Mesendoderm (in vitro differentiated cells): ENCODE measurements at regions not wholly inside any gene's neighbourhood (a gene's known extent, or its start where the extent isn't known, plus 50 kb on each side); places are given as distances from the start of the nearest gene placed in this dataset.
A peak's percentile ranks its signal among the peaks of the same experiment; 100 is the strongest.

Source experiments
- DNase-seq: peaks from one replicate; pipeline ENCODE4 v3.0.0; 2013
- H2AK5ac ChIP-seq: 2 replicates; pipeline ENCODE4 v1.6.1; 2013; ENCODE audit warnings: low read length, inconsistent platforms
- H2BK120ac ChIP-seq: 2 replicates; pipeline ENCODE4 v1.6.1; 2013; ENCODE audit warnings: low read depth, mild to moderate bottlenecking, low read length, moderate library complexity, mixed read lengths
- H2BK15ac ChIP-seq: replicated peaks from 2 replicates; pipeline ENCODE4 v1.6.1; 2013; ENCODE audit warnings: low read depth, mild to moderate bottlenecking, moderate library complexity
- H2BK5ac ChIP-seq: 2 replicates; pipeline ENCODE4 v1.6.1; 2013; ENCODE audit warnings: low read length, inconsistent platforms
- H3K18ac ChIP-seq: 2 replicates; pipeline ENCODE4 v1.6.1; 2013; ENCODE audit warnings: mild to moderate bottlenecking, low read length, mixed read lengths
- H3K23ac ChIP-seq: one replicate; pipeline ENCODE4 v1.6.1; 2013; ENCODE audit warnings: low read length
- H3K27ac ChIP-seq: 2 replicates; pipeline ENCODE4 v1.5.1; 2013; ENCODE audit warnings: low read depth, mild to moderate bottlenecking, inconsistent platforms, low read length, moderate library complexity
- H3K27me3 ChIP-seq: 2 replicates; pipeline ENCODE4 v1.6.1; 2013; ENCODE audit warnings: low read length, control low read depth, mild to moderate bottlenecking, inconsistent platforms; ENCODE audit not compliant: insufficient read depth, poor library complexity
- H3K36me3 ChIP-seq: 2 replicates; pipeline ENCODE4 v1.6.1; 2013; ENCODE audit warnings: low read length, inconsistent platforms; ENCODE audit not compliant: control insufficient read depth, insufficient read depth
- H3K4ac ChIP-seq: one replicate; pipeline ENCODE4 v1.6.1; 2013; ENCODE audit warnings: low read depth, mild to moderate bottlenecking, low read length, moderate library complexity
- H3K4me1 ChIP-seq: 2 replicates; pipeline ENCODE4 v1.6.1; 2013; ENCODE audit warnings: low read depth, low read length, inconsistent platforms; ENCODE audit not compliant: control insufficient read depth
- H3K4me2 ChIP-seq: 2 replicates; pipeline ENCODE4 v1.6.1; 2013; ENCODE audit warnings: low read length
- H3K4me3 ChIP-seq: 2 replicates; pipeline ENCODE4 v1.5.1; 2013; ENCODE audit warnings: mild to moderate bottlenecking, low read length
- H3K56ac ChIP-seq: one replicate; pipeline ENCODE4 v1.6.1; 2013; ENCODE audit warnings: low read length
- H3K79me1 ChIP-seq: 2 replicates; pipeline ENCODE4 v1.6.1; 2013; ENCODE audit warnings: low read length, inconsistent platforms
- H3K79me2 ChIP-seq: 2 replicates; pipeline ENCODE4 v1.6.1; 2013; ENCODE audit warnings: mild to moderate bottlenecking, low read length; ENCODE audit not compliant: control insufficient read depth, insufficient read depth
- H3K9ac ChIP-seq: 2 replicates; pipeline ENCODE4 v1.6.1; 2013; ENCODE audit warnings: low read length, inconsistent platforms
- H4K5ac ChIP-seq: one replicate; pipeline ENCODE4 v1.6.1; 2013; ENCODE audit warnings: low read length
- H4K8ac ChIP-seq: one replicate; pipeline ENCODE4 v1.6.1; 2013; ENCODE audit warnings: low read depth, mild to moderate bottlenecking, control low read depth, low read length, moderate library complexity
- WGBS: extraction: QIAGEN DNeasy Blood & Tissue Kit; methylation state at CpG from one replicate; pipeline ENCODE4 v1.1.7; 2013; ENCODE audit warnings: low lambda C conversion rate, missing lambda C conversion rate; ENCODE audit not compliant: insufficient coverage; ENCODE audit errors: extremely low coverage; 5-methylcytosine and 5-hydroxymethylcytosine counted together

DNA sequence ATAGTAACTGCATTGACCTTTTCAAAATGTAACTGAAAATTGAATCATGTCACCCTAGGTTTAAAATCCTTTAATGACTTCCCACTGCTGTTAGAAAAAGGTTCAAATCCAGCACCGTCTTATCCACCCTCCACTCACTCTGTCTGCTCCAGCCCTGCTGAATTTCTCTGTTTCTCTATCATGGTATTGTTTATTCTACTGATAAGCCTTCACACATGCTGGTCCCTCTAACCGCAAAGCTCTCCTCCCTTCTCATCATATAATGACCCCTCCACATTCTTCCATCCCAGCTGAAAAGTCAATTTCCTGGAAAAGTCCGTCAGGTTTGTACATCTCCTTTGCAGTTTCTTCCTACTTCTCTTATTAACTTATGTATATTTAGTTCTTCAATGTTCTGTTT lies 389.2 kb upstream of the F9 start:
- Histone ChIP-seq H2BK15ac (no peak overlapping the region), H3K4me3 (no peak overlapping the region), H3K56ac (no peak overlapping the region), H3K18ac (no peak overlapping the region), H3K4me2 (no peak overlapping the region), H3K79me1 (no peaks in the 10 kb centered on the region), H2BK120ac (no peak overlapping the region), H3K27ac (no peak overlapping the region), H2BK5ac (no peak overlapping the region), H4K5ac (no peak overlapping the region), H3K9ac (no peak overlapping the region), H2AK5ac (no peak overlapping the region), H3K36me3 (no peaks in the 10 kb centered on the region), H4K8ac (no peak overlapping the region), H3K79me2 (no peaks in the 10 kb centered on the region), H3K4ac (no peak overlapping the region), H3K27me3 (no peaks in the 10 kb centered on the region), H3K4me1 (peaks cover 2% of the 10 kb centered on the region), H3K23ac (no peak overlapping the region)
- WGBS: no CpG with 5 or more reads among the region's 3 CpGs
- DNase-seq: peak; percentile 59

DNA sequence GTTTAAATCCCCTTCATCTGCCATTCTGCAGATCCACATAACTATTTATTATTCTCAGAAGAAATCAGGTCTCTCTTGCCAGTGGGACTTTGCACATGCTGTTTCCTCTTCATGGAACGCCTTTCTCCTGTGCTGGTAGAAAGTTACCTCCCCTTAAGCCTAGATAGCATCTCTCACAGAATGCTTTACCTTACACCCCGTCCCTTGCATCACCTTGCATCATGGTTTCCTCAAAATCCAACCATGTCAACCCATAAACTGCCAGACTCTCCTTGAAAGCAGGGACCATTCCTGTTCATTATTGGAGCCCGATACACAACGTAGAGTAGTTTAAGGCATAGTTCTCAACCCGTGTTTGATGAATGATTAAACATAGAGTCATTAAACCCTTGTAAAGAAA lies 396.2 kb upstream of the F9 start:
- Histone ChIP-seq H2BK120ac (no peak overlapping the region), H3K23ac (no peak overlapping the region), H4K8ac (no peak overlapping the region), H2BK5ac (no peak overlapping the region), H3K79me1 (no peaks in the 10 kb centered on the region), H3K4me1 (no peaks in the 10 kb centered on the region), H3K4ac (no peak overlapping the region), H4K5ac (no peak overlapping the region), H3K9ac (no peak overlapping the region), H3K36me3 (no peaks in the 10 kb centered on the region), H3K18ac (no peak overlapping the region), H2BK15ac (no peak overlapping the region), H3K27me3 (no peaks in the 10 kb centered on the region), H3K4me3 (no peak overlapping the region), H3K79me2 (no peaks in the 10 kb centered on the region), H3K27ac (no peak overlapping the region), H3K4me2 (no peak overlapping the region), H3K56ac (no peak overlapping the region), H2AK5ac (no peak overlapping the region)
- WGBS: no CpG with 5 or more reads among the region's 5 CpGs
- no peak for DNase-seq

DNA sequence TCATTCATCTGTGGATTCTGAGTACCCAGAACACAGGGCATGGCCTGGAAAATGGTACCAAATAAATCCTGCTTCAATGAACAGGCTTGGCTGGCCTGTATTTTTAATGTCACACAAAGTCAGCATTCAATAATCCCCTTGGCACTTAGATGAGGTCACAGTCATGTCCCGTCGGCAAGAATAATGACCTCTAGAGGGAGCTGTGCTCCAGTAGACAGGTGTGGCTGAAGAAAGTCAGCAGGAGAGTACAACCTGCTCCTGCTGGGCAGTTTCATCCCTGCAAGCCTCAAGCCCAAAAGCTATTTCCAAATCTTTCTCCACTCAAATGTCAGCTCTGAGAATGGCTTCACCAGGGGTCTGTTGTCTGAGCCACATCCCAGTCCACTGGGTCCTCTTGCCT lies 404.0 kb upstream of the F9 start:
- Histone ChIP-seq H3K4me2 (no peak overlapping the region), H2AK5ac (no peak overlapping the region), H3K56ac (no peak overlapping the region), H2BK120ac (no peak overlapping the region), H2BK15ac (no peak overlapping the region), H4K5ac (no peak overlapping the region), H3K79me1 (no peaks in the 10 kb centered on the region), H3K79me2 (no peaks in the 10 kb centered on the region), H3K4ac (no peak overlapping the region), H3K18ac (no peak overlapping the region), H3K27ac (no peak overlapping the region), H3K23ac (no peak overlapping the region), H3K4me1 (no peaks in the 10 kb centered on the region), H2BK5ac (no peak overlapping the region), H3K4me3 (no peak overlapping the region), H3K36me3 (no peaks in the 10 kb centered on the region), H3K9ac (no peak overlapping the region), H4K8ac (no peak overlapping the region), H3K27me3 (no peaks in the 10 kb centered on the region)
- peak; percentile 86 for DNase-seq
- no CpG with 5 or more reads among the region's 2 CpGs for WGBS

DNA sequence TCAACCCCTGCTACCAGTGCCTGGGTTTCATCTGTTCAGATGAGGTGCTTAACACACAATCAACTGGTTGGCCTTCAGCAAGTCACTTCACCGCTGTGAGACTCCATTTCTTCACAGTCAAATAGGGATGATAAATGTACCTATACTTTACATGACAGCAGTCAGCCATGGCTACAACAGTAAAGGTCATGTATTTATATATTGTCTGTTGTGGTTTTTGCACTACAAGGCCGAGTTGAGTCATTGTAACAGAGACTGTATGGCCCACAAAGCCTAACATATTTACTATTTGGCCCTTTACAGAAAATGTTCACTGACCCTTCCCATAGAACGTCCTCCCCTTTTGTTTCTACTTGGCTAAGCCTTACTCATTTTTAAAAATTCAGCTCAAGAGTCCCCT lies 404.6 kb upstream of the F9 start:
- H3K9ac ChIP-seq: no peak overlapping the region
- H3K79me1 ChIP-seq: no peaks in the 10 kb centered on the region
- no peak overlapping the region for H4K5ac ChIP-seq
- no peaks in the 10 kb centered on the region for H3K27me3 ChIP-seq
- no peak overlapping the region for H4K8ac ChIP-seq
- H2BK5ac ChIP-seq: no peak overlapping the region
- no peak overlapping the region for H3K4ac ChIP-seq
- no peaks in the 10 kb centered on the region for H3K36me3 ChIP-seq
- H3K4me1 ChIP-seq: no peaks in the 10 kb centered on the region
- no peak overlapping the region for H2AK5ac ChIP-seq
- no peaks in the 10 kb centered on the region for H3K79me2 ChIP-seq
- WGBS: no CpG with 5 or more reads among the region's 3 CpGs
- H3K23ac ChIP-seq: no peak overlapping the region
- H3K56ac ChIP-seq: no peak overlapping the region
- H2BK120ac ChIP-seq: no peak overlapping the region
- DNase-seq: no peak
- H3K18ac ChIP-seq: no peak overlapping the region
- no peak overlapping the region for H3K4me2 ChIP-seq
- H3K4me3 ChIP-seq: no peak overlapping the region
- H3K27ac ChIP-seq: no peak overlapping the region
- H2BK15ac ChIP-seq: no peak overlapping the region

DNA sequence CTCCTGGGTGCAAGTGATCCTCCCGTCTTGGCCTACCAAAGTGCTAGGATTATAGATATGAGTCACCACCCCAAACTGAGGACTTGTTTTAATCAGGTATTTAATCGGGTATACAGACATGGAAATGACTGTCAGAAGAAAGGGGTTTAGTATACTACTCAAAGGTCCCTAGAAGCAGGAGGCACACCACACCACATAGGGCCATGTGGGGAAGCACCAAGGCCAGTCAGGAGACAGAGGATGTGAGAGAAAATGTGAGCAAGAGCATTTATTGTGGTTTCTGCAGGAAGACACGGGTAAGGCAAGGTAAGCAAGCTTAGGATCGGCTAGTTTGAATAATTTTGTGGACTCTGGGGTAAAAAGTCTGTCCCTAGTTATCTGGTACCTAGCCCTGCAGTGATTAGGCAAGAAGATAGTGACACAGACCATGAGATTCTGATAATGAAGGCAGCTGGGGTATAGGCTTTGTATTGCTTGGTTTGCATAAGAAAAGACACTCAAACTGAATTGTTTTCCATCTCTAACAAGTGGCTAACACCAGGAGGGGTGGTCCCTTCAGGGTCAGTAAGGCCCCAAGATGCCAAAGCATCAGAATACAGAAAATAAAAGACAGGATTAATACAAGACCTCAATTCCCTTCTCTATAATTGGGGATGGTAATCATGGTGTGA lies 408.8 kb upstream of the F9 start:
- H2BK5ac ChIP-seq: no peak overlapping the region
- peak overlapping the region; percentile 12 for H3K27ac ChIP-seq
- DNase-seq: peak; percentile 69
- peak overlapping the region; percentile 31 for H3K4ac ChIP-seq
- H3K36me3 ChIP-seq: no peaks in the 10 kb centered on the region
- no peak overlapping the region for H3K18ac ChIP-seq
- H2AK5ac ChIP-seq: no peak overlapping the region
- peak overlapping the region; percentile 56 for H3K56ac ChIP-seq
- H3K23ac ChIP-seq: no peak overlapping the region
- no peaks in the 10 kb centered on the region for H3K27me3 ChIP-seq
- no peak overlapping the region for H2BK15ac ChIP-seq
- no peak overlapping the region for H3K9ac ChIP-seq
- no peaks in the 10 kb centered on the region for H3K79me1 ChIP-seq
- WGBS: no CpG with 5 or more reads among the region's 4 CpGs
- no peaks in the 10 kb centered on the region for H3K79me2 ChIP-seq
- no peak overlapping the region for H2BK120ac ChIP-seq
- H3K4me2 ChIP-seq: no peak overlapping the region
- H3K4me3 ChIP-seq: no peak overlapping the region
- H4K8ac ChIP-seq: no peak overlapping the region
- H3K4me1 ChIP-seq: no peaks in the 10 kb centered on the region
- no peak overlapping the region for H4K5ac ChIP-seq

DNA sequence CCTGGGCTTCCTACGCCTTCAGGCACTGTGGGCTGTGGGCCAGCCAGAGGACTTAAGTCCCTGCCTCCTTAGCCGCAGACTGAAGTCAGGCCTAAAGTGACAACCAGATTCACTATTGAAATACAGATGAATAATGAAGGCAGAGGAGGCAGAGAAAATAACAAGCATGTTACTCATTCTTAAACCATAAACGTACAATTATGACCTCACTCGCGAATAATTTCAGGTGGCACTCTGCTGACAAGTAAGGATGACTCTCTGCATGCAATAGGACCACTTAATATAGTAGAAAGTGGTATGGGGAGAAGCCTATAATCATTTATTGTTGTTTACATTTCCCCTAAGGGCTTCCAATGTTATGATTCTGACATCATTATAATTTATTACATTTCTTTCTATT lies 409.2 kb upstream of the FGF13 start:
- H3K56ac ChIP-seq: no peak overlapping the region
- H4K8ac ChIP-seq: no peak overlapping the region
- no peaks in the 10 kb centered on the region for H3K36me3 ChIP-seq
- H2BK15ac ChIP-seq: no peak overlapping the region
- no peaks in the 10 kb centered on the region for H3K79me1 ChIP-seq
- H3K4me3 ChIP-seq: no peak overlapping the region
- H3K4ac ChIP-seq: no peak overlapping the region
- no peak overlapping the region for H3K27ac ChIP-seq
- no peak overlapping the region for H4K5ac ChIP-seq
- H2BK120ac ChIP-seq: no peak overlapping the region
- no peak overlapping the region for H3K9ac ChIP-seq
- no peaks in the 10 kb centered on the region for H3K79me2 ChIP-seq
- no peaks in the 10 kb centered on the region for H3K4me1 ChIP-seq
- H2AK5ac ChIP-seq: no peak overlapping the region
- H3K27me3 ChIP-seq: no peaks in the 10 kb centered on the region
- no peak overlapping the region for H3K23ac ChIP-seq
- DNase-seq: no peak
- no peak overlapping the region for H3K4me2 ChIP-seq
- H3K18ac ChIP-seq: no peak overlapping the region
- WGBS: no CpG with 5 or more reads among the region's 5 CpGs
- H2BK5ac ChIP-seq: no peak overlapping the region
